Activated B cell treated with CpG ODN at 0.5 μM for 24 hours (primary cell): ENCODE measurements at regions not wholly inside any gene's neighbourhood (a gene's known extent, or its start where the extent isn't known, plus 50 kb on each side); places are given as distances from the start of the nearest gene placed in this dataset.

ENCODE experiments used
- ATAC-seq: fragments of 200-7000 bp; cut with Tn5 transposase; one replicate; pipeline ENCODE4 v1.10.0; 2021; ENCODE audit warnings: low read depth, mild to moderate bottlenecking, moderate library complexity
- CTCF ChIA-PET: fragments of 350-600 bp; sonication (Branson Sonifier 250); formaldehyde crosslinking; loops from one replicate; lab custom pipeline; 2021; ENCODE audit warnings: antibody characterized with exemption; lab: Charles Lee
- POLR2A ChIA-PET: fragments of 350-600 bp; sonication (Branson Sonifier 250); formaldehyde crosslinking; loops from one replicate; lab custom pipeline; 2021; ENCODE audit warnings: antibody characterized with exemption; lab: Charles Lee
- DNase-seq: peaks from one replicate; pipeline ENCODE4 v3.0.0; 2022
- H3K27ac Mint-ChIP-seq: one replicate; pipeline ENCODE4 v1.8.0; 2020; ENCODE audit warnings: mixed read lengths
- H3K27me3 Mint-ChIP-seq: one replicate; pipeline ENCODE4 v1.8.0; 2021; ENCODE audit warnings: mixed read lengths
- H3K36me3 Mint-ChIP-seq: one replicate; pipeline ENCODE4 v1.8.0; 2021; ENCODE audit warnings: low read depth, mixed read lengths
- H3K4me1 Mint-ChIP-seq: one replicate; pipeline ENCODE4 v1.8.0; 2021; ENCODE audit warnings: mixed read lengths
- H3K4me3 Mint-ChIP-seq: one replicate; pipeline ENCODE4 v1.8.0; 2020; ENCODE audit warnings: mild to moderate bottlenecking, mixed read lengths
- H3K9me3 Mint-ChIP-seq: one replicate; pipeline ENCODE4 v1.8.0; 2020; ENCODE audit warnings: mixed read lengths
- intact Hi-C: fragments of 100-400 bp; cut with micrococcal nuclease; formaldehyde crosslinking; loops from one replicate; pipeline ENCODE4 v1.15.1; 2024
- TF ChIP-seq, protein P1 (sequence below): fragments of 200-600 bp; IDR thresholded peaks from one replicate; pipeline ENCODE4 v1.8.0; 2022; ENCODE audit warnings: antibody characterized with exemption, mild to moderate bottlenecking

DNA sequence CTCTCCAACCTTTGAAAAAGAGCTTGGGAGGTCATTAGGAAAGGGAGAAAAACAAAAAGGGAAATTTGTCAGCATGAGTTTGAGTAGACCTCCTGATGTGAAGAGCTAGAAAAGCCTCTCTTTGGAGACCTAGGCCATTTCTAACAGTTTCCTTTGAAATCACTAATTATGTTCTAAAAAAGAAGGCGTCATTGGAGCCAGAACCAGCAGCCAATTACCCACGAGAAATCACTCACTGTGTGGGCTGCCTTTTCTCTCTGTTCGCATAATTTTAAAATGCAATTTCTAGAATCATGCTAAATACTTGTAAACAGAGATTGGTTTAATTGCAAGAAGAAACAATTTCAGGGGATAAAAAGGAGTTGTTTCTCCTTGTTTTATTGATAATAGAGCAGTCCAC is 246.3 kb upstream of the GATB start:
- ChIA-PET CTCF (no interaction called here), POLR2A (no interaction called here)
- Mint-ChIP-seq H3K9me3 (no peaks in the 10 kb centered on the region), H3K4me1 (no peaks in the 10 kb centered on the region), H3K4me3 (no peak overlapping the region), H3K27me3 (peaks cover 9% of the 10 kb centered on the region), H3K36me3 (no peaks in the 10 kb centered on the region), H3K27ac (no peak overlapping the region)
- TF ChIP-seq, protein P1, sequence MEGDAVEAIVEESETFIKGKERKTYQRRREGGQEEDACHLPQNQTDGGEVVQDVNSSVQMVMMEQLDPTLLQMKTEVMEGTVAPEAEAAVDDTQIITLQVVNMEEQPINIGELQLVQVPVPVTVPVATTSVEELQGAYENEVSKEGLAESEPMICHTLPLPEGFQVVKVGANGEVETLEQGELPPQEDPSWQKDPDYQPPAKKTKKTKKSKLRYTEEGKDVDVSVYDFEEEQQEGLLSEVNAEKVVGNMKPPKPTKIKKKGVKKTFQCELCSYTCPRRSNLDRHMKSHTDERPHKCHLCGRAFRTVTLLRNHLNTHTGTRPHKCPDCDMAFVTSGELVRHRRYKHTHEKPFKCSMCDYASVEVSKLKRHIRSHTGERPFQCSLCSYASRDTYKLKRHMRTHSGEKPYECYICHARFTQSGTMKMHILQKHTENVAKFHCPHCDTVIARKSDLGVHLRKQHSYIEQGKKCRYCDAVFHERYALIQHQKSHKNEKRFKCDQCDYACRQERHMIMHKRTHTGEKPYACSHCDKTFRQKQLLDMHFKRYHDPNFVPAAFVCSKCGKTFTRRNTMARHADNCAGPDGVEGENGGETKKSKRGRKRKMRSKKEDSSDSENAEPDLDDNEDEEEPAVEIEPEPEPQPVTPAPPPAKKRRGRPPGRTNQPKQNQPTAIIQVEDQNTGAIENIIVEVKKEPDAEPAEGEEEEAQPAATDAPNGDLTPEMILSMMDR = no peak
- DNase-seq (no peak), ATAC-seq (no peak)
- intact Hi-C loops = no loop called here

DNA sequence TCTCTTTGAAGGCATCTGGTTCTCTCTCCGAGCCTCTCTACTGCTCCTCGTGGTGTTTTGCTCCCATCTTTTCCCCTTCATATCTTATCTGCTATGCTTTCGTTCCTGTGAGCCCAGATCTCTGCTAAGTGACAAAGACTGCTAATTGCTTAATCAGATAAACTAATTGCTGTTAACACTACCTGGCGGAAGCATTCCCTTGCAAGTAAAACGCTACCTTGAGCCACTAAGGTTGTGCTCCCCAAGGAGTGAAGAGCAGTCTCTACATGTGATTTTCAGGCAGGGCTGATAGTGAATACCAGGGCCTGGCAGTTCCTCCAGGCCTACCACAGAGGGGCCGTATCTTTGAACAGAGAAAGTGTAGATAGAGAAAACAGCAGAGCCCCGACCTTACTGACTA is 244.0 kb upstream of the GATB start:
- no peak overlapping the region for H3K4me3 Mint-ChIP-seq

DNA sequence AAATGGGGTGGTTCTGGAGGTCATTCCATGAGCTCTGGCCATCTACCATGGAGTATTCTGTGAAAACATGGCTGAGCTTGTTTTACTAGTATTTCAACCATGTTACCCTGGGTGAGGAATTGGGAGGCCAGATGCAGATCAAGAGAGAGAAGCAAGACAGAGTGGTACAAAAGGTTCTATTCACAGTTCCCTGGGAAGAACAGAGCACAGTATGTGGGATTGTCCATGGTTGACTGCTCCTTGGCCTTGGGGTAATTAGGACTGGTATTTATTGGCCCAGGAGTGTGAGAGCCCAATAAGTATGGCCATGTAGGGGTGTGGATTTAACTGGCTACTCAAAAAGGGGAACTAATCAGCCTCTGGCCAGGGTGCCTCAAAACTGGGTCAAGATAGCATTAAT is 239.7 kb upstream of the GATB start:
- H3K4me3 Mint-ChIP-seq = no peak overlapping the region
- no peaks in the 10 kb centered on the region for H3K4me1 Mint-ChIP-seq
- no peaks in the 10 kb centered on the region for H3K9me3 Mint-ChIP-seq
- ChIA-PET POLR2A (no interaction called here), CTCF (interaction anchor here (0.7 kb wide), 1 partner anchor 39 kb away, joined by 3 read pairs; no protein-coding TSS in a partner anchor)
- H3K27me3 Mint-ChIP-seq = peaks cover 4% of the 10 kb centered on the region
- no peak overlapping the region for H3K27ac Mint-ChIP-seq
- DNase-seq (no peak), ATAC-seq (no peak)
- no peaks in the 10 kb centered on the region for H3K36me3 Mint-ChIP-seq
- TF ChIP-seq, protein P1 = no peak
- intact Hi-C loops = no loop called here

More for the DNA sequence above, 244.0 kb upstream of the GATB start:
- ChIA-PET CTCF (no interaction called here), POLR2A (no interaction called here)
- Mint-ChIP-seq H3K27ac (no peak overlapping the region), H3K9me3 (no peaks in the 10 kb centered on the region), H3K27me3 (peaks cover 9% of the 10 kb centered on the region), H3K36me3 (no peaks in the 10 kb centered on the region), H3K4me1 (no peaks in the 10 kb centered on the region)
- TF ChIP-seq, protein P1 = no peak
- intact Hi-C loops = no loop called here
- DNase-seq (no peak), ATAC-seq (no peak)

DNA sequence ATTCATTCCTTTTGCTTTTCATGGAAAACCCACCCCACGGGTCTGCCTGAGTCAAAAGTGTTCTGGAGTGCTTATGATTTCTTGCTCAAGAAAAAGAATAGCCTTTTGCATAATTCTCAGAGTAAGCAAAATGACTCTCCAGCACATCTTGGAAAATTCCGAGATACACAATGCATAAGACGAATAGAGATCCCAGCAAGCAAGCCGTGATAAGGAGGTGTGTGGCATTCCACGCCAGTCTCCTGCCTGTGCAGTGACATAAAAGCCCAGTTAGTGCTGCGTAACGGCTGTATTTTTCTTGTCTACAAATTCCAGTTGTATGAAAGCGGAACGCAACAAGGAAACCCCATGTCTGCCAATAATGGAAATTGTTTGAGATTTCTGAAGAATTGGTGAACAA is 237.9 kb upstream of the GATB start:
- Mint-ChIP-seq H3K4me1 (no peaks in the 10 kb centered on the region), H3K4me3 (no peak overlapping the region), H3K27ac (no peak overlapping the region), H3K27me3 (peaks cover 4% of the 10 kb centered on the region), H3K36me3 (no peaks in the 10 kb centered on the region), H3K9me3 (no peaks in the 10 kb centered on the region)
- no peak for DNase-seq
- no peak for ATAC-seq
- intact Hi-C loops = no loop called here
- TF ChIP-seq, protein P1 = no peak
- CTCF ChIA-PET = no interaction called here
- POLR2A ChIA-PET = no interaction called here

DNA sequence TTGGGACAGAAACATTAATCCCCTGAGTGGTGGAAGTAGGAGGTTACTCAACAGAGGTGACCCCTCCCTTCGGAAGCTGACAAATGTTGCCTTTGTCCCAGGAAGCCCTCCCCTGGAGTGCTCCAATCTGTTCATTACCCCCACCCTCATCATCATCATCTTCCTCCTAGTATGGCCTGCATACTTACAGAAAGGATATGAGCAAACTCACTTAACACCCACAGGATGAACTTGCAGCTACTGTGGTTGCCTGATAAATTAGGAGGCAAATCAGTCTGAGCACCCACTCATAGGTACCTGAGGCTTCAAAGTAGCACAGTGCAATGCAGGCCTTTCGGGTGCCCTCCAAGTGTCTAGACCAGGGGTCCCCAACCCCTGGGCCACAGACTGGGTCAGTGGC is 236.7 kb upstream of the GATB start:
- CTCF ChIA-PET = no interaction called here
- Mint-ChIP-seq H3K36me3 (no peaks in the 10 kb centered on the region), H3K27me3 (peaks cover 2% of the 10 kb centered on the region), H3K27ac (no peak overlapping the region), H3K4me3 (no peak overlapping the region), H3K4me1 (no peaks in the 10 kb centered on the region), H3K9me3 (no peaks in the 10 kb centered on the region)
- DNase-seq = no peak
- POLR2A ChIA-PET = no interaction called here
- TF ChIP-seq, protein P1 = no peak
- intact Hi-C loops = no loop called here
- ATAC-seq = no peak
